ENCODE measurements at regions not wholly inside any gene's neighbourhood (a gene's known extent, or its start where the extent isn't known, plus 50 kb on each side); places are given as distances from the start of the nearest gene placed in this dataset.

DNA sequence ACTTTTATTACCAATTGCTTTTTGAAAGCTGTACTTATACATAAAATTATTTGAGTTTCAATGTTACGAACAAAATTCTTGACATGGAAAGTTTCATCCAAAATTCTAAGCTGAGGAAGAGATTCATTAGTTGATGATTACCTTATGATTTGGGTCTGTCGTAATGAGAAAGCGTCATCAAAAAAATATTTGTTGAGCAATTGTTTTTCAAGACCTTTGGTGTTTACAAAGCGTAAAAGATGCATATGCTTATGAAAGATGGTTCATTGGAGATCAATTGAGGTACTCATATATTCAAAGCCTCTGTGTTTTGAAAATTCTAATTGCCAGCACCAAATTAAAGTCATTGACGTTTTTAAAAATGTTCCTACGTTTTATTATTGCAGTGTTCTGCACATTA, 110.5 kb upstream of the DOK5 start:
- H3K27me3 Mint-ChIP-seq (ENCODE audit: insufficient read depth, low read depth), result no peaks in the 10 kb centered on the region
- H3K36me3 Mint-ChIP-seq, result no peaks in the 10 kb centered on the region

DNA sequence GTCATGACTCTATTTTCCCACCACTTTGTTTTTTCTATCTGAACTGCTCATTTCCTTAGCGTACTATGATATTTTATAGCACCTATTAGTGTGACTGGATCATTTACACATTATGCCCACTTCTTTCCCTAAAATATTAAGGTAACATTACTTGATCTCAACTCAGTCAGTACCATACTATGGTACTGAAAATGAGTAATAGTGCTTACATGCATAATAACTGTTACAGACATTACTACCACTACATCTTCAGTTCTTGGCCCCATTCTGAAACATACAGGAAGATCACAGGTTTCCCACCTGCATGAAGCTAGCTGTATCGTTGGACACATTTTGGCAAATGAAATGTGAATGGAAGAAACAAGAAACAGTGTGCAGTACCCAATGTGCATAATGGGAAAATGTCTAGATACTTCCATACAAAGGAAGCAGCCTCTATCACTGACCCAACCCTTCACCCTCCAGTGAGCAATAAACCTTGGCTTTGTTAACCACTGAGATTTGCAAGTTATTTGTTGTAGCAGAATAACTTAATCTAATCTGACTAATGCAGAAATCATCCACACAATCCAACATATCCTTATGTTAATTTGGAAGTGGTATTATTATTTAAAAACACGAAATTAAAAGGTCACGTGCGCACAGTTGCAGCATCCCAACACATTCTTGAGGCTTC, 108.6 kb upstream of the DOK5 start:
- H3K4me1 Mint-ChIP-seq, result peaks cover 14% of the 10 kb centered on the region
- no peaks in the 10 kb centered on the region for H3K36me3 Mint-ChIP-seq
- DNase-seq (ENCODE audit: low spot score), result no peak
- no peak overlapping the region for H3K4me2 ChIP-seq
- TF ChIP-seq EZH2phosphoT487 (IDR thresholded peaks at IDR 0.05) (no peak), EZH2 (IDR thresholded peaks at IDR 0.05) (no peak)
- TF ChIP-seq, protein P1, sequence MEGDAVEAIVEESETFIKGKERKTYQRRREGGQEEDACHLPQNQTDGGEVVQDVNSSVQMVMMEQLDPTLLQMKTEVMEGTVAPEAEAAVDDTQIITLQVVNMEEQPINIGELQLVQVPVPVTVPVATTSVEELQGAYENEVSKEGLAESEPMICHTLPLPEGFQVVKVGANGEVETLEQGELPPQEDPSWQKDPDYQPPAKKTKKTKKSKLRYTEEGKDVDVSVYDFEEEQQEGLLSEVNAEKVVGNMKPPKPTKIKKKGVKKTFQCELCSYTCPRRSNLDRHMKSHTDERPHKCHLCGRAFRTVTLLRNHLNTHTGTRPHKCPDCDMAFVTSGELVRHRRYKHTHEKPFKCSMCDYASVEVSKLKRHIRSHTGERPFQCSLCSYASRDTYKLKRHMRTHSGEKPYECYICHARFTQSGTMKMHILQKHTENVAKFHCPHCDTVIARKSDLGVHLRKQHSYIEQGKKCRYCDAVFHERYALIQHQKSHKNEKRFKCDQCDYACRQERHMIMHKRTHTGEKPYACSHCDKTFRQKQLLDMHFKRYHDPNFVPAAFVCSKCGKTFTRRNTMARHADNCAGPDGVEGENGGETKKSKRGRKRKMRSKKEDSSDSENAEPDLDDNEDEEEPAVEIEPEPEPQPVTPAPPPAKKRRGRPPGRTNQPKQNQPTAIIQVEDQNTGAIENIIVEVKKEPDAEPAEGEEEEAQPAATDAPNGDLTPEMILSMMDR (IDR thresholded peaks at IDR 0.05), result no peak
- H3K9ac ChIP-seq, result no peak overlapping the region
- no peak overlapping the region for H3K4me3 ChIP-seq
- H3K27me3 Mint-ChIP-seq (ENCODE audit: insufficient read depth, low read depth), result peaks cover 3% of the 10 kb centered on the region
- H3K4me3 Mint-ChIP-seq, result no peak overlapping the region
- H3K27ac ChIP-seq, result no peak overlapping the region
- no peaks in the 10 kb centered on the region for H3K4me1 ChIP-seq
- no peak overlapping the region for H3K27ac Mint-ChIP-seq
- H3K9me3 Mint-ChIP-seq, result peaks cover 3% of the 10 kb centered on the region
- H3K79me2 ChIP-seq (ENCODE audit: low read depth), result no peaks in the 10 kb centered on the region
- H4K20me1 ChIP-seq (ENCODE audit: low read depth), result no peaks in the 10 kb centered on the region
- H3K36me3 ChIP-seq, result no peaks in the 10 kb centered on the region
- H3F3A ChIP-seq (ENCODE audit: low read depth), result no peaks in the 10 kb centered on the region
- H3K9me3 ChIP-seq (ENCODE audit: low read depth), result no peaks in the 10 kb centered on the region
- no peaks in the 10 kb centered on the region for H3K27me3 ChIP-seq
- no peak overlapping the region for H2AFZ ChIP-seq (replicated peaks)

More for the DNA sequence above, 110.5 kb upstream of the DOK5 start:
- TF ChIP-seq, protein P1 (IDR thresholded peaks at IDR 0.05), result no peak
- TF ChIP-seq EZH2phosphoT487 (IDR thresholded peaks at IDR 0.05) (no peak), EZH2 (IDR thresholded peaks at IDR 0.05) (no peak)
- Histone ChIP-seq H3K4me1 (no peaks in the 10 kb centered on the region), H3K79me2 (ENCODE audit: low read depth) (no peaks in the 10 kb centered on the region), H3K4me3 (no peak overlapping the region), H3K36me3 (no peaks in the 10 kb centered on the region), H4K20me1 (ENCODE audit: low read depth) (no peaks in the 10 kb centered on the region), H3K27me3 (no peaks in the 10 kb centered on the region), H3K9ac (no peak overlapping the region), H3F3A (ENCODE audit: low read depth) (no peaks in the 10 kb centered on the region), H3K27ac (no peak overlapping the region), H2AFZ (replicated peaks) (no peak overlapping the region), H3K9me3 (ENCODE audit: low read depth) (no peaks in the 10 kb centered on the region), H3K4me2 (no peak overlapping the region)
- no peak overlapping the region for H3K4me3 Mint-ChIP-seq
- no peak for DNase-seq (ENCODE audit: low spot score)
- no peaks in the 10 kb centered on the region for H3K9me3 Mint-ChIP-seq
- peaks cover 14% of the 10 kb centered on the region for H3K4me1 Mint-ChIP-seq
- H3K27ac Mint-ChIP-seq, result no peak overlapping the region

GRCh38 chr20:54368570-54368969, 106.8 kb upstream of the DOK5 start:
- Histone ChIP-seq H3K36me3 (no peaks in the 10 kb centered on the region), H3K4me3 (no peak overlapping the region), H3K9me3 (ENCODE audit: low read depth) (no peaks in the 10 kb centered on the region), H3F3A (ENCODE audit: low read depth) (no peaks in the 10 kb centered on the region), H2AFZ (replicated peaks) (no peak overlapping the region), H4K20me1 (ENCODE audit: low read depth) (no peaks in the 10 kb centered on the region), H3K9ac (no peak overlapping the region), H3K79me2 (ENCODE audit: low read depth) (no peaks in the 10 kb centered on the region), H3K4me1 (no peaks in the 10 kb centered on the region), H3K27me3 (no peaks in the 10 kb centered on the region), H3K4me2 (no peak overlapping the region), H3K27ac (no peak overlapping the region)
- Mint-ChIP-seq H3K27ac (no peak overlapping the region), H3K4me3 (no peak overlapping the region), H3K4me1 (peaks cover 14% of the 10 kb centered on the region), H3K27me3 (ENCODE audit: insufficient read depth, low read depth) (peaks cover 3% of the 10 kb centered on the region), H3K36me3 (no peaks in the 10 kb centered on the region), H3K9me3 (peaks cover 5% of the 10 kb centered on the region)
- no peak for DNase-seq (ENCODE audit: low spot score)
- TF ChIP-seq EZH2 (IDR thresholded peaks at IDR 0.05) (no peak), EZH2phosphoT487 (IDR thresholded peaks at IDR 0.05) (no peak)
- TF ChIP-seq, protein P1 (IDR thresholded peaks at IDR 0.05), result no peak
